ENCODE measurements at regions not wholly inside any gene's neighbourhood (a gene's known extent, or its start where the extent isn't known, plus 50 kb on each side); places are given as distances from the start of the nearest gene placed in this dataset.

- DNase-seq = no peak
- TF ChIP-seq EZH2phosphoT487 (IDR thresholded peaks at IDR 0.05; ENCODE audit: insufficient read depth, low read depth) (no peak), EZH2 (IDR thresholded peaks at IDR 0.05; ENCODE audit: insufficient read depth, poor library complexity, severe bottlenecking) (no peak)
- WGBS, 2 experiments (ENCODE audit: low coverage in 1 of 2, low lambda C conversion rate in 2 of 2, missing lambda C conversion rate in 2 of 2) = 84 to 87% methylated on average over 4 of the region's 4 CpGs
- H3K4me3 ChIP-seq = no peak overlapping the region
- no peaks in the 10 kb centered on the region for H3K79me2 ChIP-seq (ENCODE audit: insufficient read depth)
- no peaks in the 10 kb centered on the region for H3K27me3 ChIP-seq (replicated peaks; ENCODE audit: insufficient read depth)
- no peak overlapping the region for H3K27ac ChIP-seq
- H4K20me1 ChIP-seq (ENCODE audit: insufficient read depth) = no peaks in the 10 kb centered on the region
- H3K9me3 ChIP-seq (ENCODE audit: low read depth) = no peaks in the 10 kb centered on the region
- no peak overlapping the region for H2AFZ ChIP-seq
- no peak overlapping the region for H3K9ac ChIP-seq
- no peaks in the 10 kb centered on the region for H3K36me3 ChIP-seq (ENCODE audit: low read depth)
- no peaks in the 10 kb centered on the region for H3K9me2 ChIP-seq (ENCODE audit: insufficient read depth)
- no peaks in the 10 kb centered on the region for H3F3A ChIP-seq (ENCODE audit: insufficient read depth)
- in situ Hi-C loops (cut with MboI) = no loop called here
- no peak overlapping the region for H3K4me2 ChIP-seq (ENCODE audit: unreplicated experiment)
- H3K4me1 ChIP-seq (ENCODE audit: insufficient read depth) = no peaks in the 10 kb centered on the region
Measured at GRCh38 chr6:156710479-156710878, 66.7 kb upstream of the ARID1B start.

- no peak overlapping the region for H3K9ac ChIP-seq
- no peaks in the 10 kb centered on the region for H3K9me2 ChIP-seq (ENCODE audit: insufficient read depth)
- H4K20me1 ChIP-seq (ENCODE audit: insufficient read depth) = no peaks in the 10 kb centered on the region
- no peaks in the 10 kb centered on the region for H3K36me3 ChIP-seq (ENCODE audit: low read depth)
- H3K4me2 ChIP-seq (ENCODE audit: unreplicated experiment) = no peak overlapping the region
- H3K79me2 ChIP-seq (ENCODE audit: insufficient read depth) = no peaks in the 10 kb centered on the region
- in situ Hi-C loops (cut with MboI) = no loop called here
- TF ChIP-seq EZH2 (IDR thresholded peaks at IDR 0.05; ENCODE audit: insufficient read depth, poor library complexity, severe bottlenecking) = no peak
- TF ChIP-seq EZH2phosphoT487 (IDR thresholded peaks at IDR 0.05; ENCODE audit: insufficient read depth, low read depth) = no peak
- 59% methylated on average over 3 of the region's 3 CpGs for WGBS, 2 experiments (ENCODE audit: low coverage in 1 of 2, low lambda C conversion rate in 2 of 2, missing lambda C conversion rate in 2 of 2)
- H3K4me1 ChIP-seq (ENCODE audit: insufficient read depth) = no peaks in the 10 kb centered on the region
- H3F3A ChIP-seq (ENCODE audit: insufficient read depth) = no peaks in the 10 kb centered on the region
- no peak overlapping the region for H3K4me3 ChIP-seq
- H2AFZ ChIP-seq = no peak overlapping the region
- H3K9me3 ChIP-seq (ENCODE audit: low read depth) = no peaks in the 10 kb centered on the region
- H3K27ac ChIP-seq = no peak overlapping the region
- no peaks in the 10 kb centered on the region for H3K27me3 ChIP-seq (replicated peaks; ENCODE audit: insufficient read depth)
- no peak for DNase-seq
Measured at GRCh38 chr6:156707818-156708217, 69.4 kb upstream of the ARID1B start.

- no peaks in the 10 kb centered on the region for H3K9me3 ChIP-seq (ENCODE audit: low read depth)
- H3F3A ChIP-seq (ENCODE audit: insufficient read depth) = peaks cover 6% of the 10 kb centered on the region
- DNase-seq = no peak
- TF ChIP-seq EZH2 (IDR thresholded peaks at IDR 0.05; ENCODE audit: insufficient read depth, poor library complexity, severe bottlenecking) (no peak), EZH2phosphoT487 (IDR thresholded peaks at IDR 0.05; ENCODE audit: insufficient read depth, low read depth) (no peak)
- in situ Hi-C loops (cut with MboI) = no loop called here
- H3K27ac ChIP-seq = no peak overlapping the region
- no peaks in the 10 kb centered on the region for H3K79me2 ChIP-seq (ENCODE audit: insufficient read depth)
- H3K9ac ChIP-seq = no peak overlapping the region
- no peaks in the 10 kb centered on the region for H3K27me3 ChIP-seq (replicated peaks; ENCODE audit: insufficient read depth)
- H3K4me1 ChIP-seq (ENCODE audit: insufficient read depth) = peaks cover 4% of the 10 kb centered on the region; the same call in 1 of the 2 replicates
- no peak overlapping the region for H2AFZ ChIP-seq
- no peak overlapping the region for H3K4me3 ChIP-seq
- no peaks in the 10 kb centered on the region for H3K9me2 ChIP-seq (ENCODE audit: insufficient read depth)
- 77 to 82% methylated on average over 6 of the region's 6 CpGs for WGBS, 2 experiments (ENCODE audit: low coverage in 1 of 2, low lambda C conversion rate in 2 of 2, missing lambda C conversion rate in 2 of 2)
- no peaks in the 10 kb centered on the region for H4K20me1 ChIP-seq (ENCODE audit: insufficient read depth)
- H3K36me3 ChIP-seq (ENCODE audit: low read depth) = no peaks in the 10 kb centered on the region
- no peak overlapping the region for H3K4me2 ChIP-seq (ENCODE audit: unreplicated experiment)
Measured at GRCh38 chr6:156703719-156704118, 73.5 kb upstream of the ARID1B start.

GRCh38 chr6:156701966-156702365 lies 75.2 kb upstream of the ARID1B start:
- Histone ChIP-seq H3K4me2 (ENCODE audit: unreplicated experiment) (no peak overlapping the region), H3K79me2 (ENCODE audit: insufficient read depth) (no peaks in the 10 kb centered on the region), H2AFZ (no peak overlapping the region), H3K36me3 (ENCODE audit: low read depth) (no peaks in the 10 kb centered on the region), H3F3A (ENCODE audit: insufficient read depth) (peaks cover 6% of the 10 kb centered on the region), H4K20me1 (ENCODE audit: insufficient read depth) (no peaks in the 10 kb centered on the region), H3K4me3 (no peak overlapping the region), H3K9me3 (ENCODE audit: low read depth) (no peaks in the 10 kb centered on the region), H3K27ac (no peak overlapping the region), H3K9me2 (ENCODE audit: insufficient read depth) (no peaks in the 10 kb centered on the region), H3K27me3 (replicated peaks; ENCODE audit: insufficient read depth) (no peaks in the 10 kb centered on the region), H3K9ac (no peak overlapping the region), H3K4me1 (ENCODE audit: insufficient read depth) (peaks cover 4% of the 10 kb centered on the region; the same call in 1 of the 2 replicates)
- DNase-seq = no peak
- no peak for TF ChIP-seq EZH2phosphoT487 (IDR thresholded peaks at IDR 0.05; ENCODE audit: insufficient read depth, low read depth)
- TF ChIP-seq EZH2 (IDR thresholded peaks at IDR 0.05; ENCODE audit: insufficient read depth, poor library complexity, severe bottlenecking) = no peak
- in situ Hi-C loops (cut with MboI) = no loop called here
- WGBS, 2 experiments (ENCODE audit: low coverage in 1 of 2, low lambda C conversion rate in 2 of 2, missing lambda C conversion rate in 2 of 2) = 49 to 53% methylated on average over 4 of the region's 4 CpGs

Measured in GM23248 (cell line).